RWPE2 (cell line): ENCODE measurements at regions not wholly inside any gene's neighbourhood (a gene's known extent, or its start where the extent isn't known, plus 50 kb on each side); places are given as distances from the start of the nearest gene placed in this dataset.

Source experiments
- ATAC-seq: fragments of 200-7000 bp; cut with Tn5 transposase; 3 replicates; pipeline ENCODE4 v1.9.1; 2021; ENCODE audit warnings: low read depth
- DNase-seq: peaks from one replicate; pipeline ENCODE4 v3.0.0-alpha.2; 2020; ENCODE audit warnings: low spot score
- H3K27ac ChIP-seq: fragments of 450-650 bp; 2 replicates; pipeline ENCODE4 v1.5.1; 2017; ENCODE audit warnings: mild to moderate bottlenecking; ENCODE audit not compliant: poor library complexity, severe bottlenecking
- H3K27me3 ChIP-seq: fragments of 250-450 bp; sonication (Bioruptor Pico); 2 replicates; pipeline ENCODE4 v1.5.1; 2021; ENCODE audit warnings: mild to moderate bottlenecking, moderate library complexity; ENCODE audit not compliant: insufficient read depth, poor library complexity, severe bottlenecking
- H3K36me3 ChIP-seq: fragments of 250-450 bp; sonication (Bioruptor Pico); 2 replicates; pipeline ENCODE4 v1.5.1; 2020; ENCODE audit warnings: low read depth, mild to moderate bottlenecking, moderate library complexity
- H3K4me1 ChIP-seq: fragments of 250-450 bp; sonication (Bioruptor Pico); 2 replicates; pipeline ENCODE4 v1.5.1; 2021; ENCODE audit warnings: mild to moderate bottlenecking, moderate library complexity; ENCODE audit not compliant: insufficient read depth, poor library complexity, severe bottlenecking
- H3K4me3 ChIP-seq: fragments of 250-450 bp; sonication (Bioruptor Pico); 2 replicates; pipeline ENCODE4 v1.5.1; 2021; ENCODE audit warnings: mild to moderate bottlenecking, moderate library complexity; ENCODE audit not compliant: severe bottlenecking
- H3K9me3 ChIP-seq: fragments of 250-450 bp; sonication (Bioruptor Pico); 2 replicates; pipeline ENCODE4 v1.5.1; 2021; ENCODE audit warnings: mild to moderate bottlenecking, moderate library complexity; ENCODE audit not compliant: severe bottlenecking
- TF ChIP-seq, protein P1 (sequence below): fragments of 450-650 bp; IDR thresholded peaks from one replicate; pipeline ENCODE4 v1.5.1; 2017; ENCODE audit warnings: mild to moderate bottlenecking, moderate library complexity; ENCODE audit not compliant: poor library complexity, severe bottlenecking

DNA sequence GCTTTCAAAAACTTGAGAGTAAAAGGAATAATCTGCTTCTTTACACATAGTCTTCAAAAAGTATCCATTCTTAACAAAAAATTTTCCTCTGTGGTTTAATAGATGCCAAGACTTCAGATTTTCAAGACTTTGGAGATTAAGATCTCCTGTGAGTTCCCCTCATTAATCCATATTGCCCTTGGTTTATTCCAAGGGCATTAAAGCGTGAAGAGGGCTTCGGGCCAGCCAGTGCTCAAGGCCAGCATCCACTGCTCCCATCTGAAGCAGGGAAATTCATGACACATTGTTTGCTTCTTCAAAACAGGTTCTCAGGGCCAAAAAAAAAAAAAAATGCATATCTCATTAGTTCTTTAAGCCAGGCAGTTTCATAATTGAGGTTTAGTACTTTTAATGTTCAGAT lies 137.3 kb upstream of the RHOBTB1 start:
- TF ChIP-seq, protein P1, sequence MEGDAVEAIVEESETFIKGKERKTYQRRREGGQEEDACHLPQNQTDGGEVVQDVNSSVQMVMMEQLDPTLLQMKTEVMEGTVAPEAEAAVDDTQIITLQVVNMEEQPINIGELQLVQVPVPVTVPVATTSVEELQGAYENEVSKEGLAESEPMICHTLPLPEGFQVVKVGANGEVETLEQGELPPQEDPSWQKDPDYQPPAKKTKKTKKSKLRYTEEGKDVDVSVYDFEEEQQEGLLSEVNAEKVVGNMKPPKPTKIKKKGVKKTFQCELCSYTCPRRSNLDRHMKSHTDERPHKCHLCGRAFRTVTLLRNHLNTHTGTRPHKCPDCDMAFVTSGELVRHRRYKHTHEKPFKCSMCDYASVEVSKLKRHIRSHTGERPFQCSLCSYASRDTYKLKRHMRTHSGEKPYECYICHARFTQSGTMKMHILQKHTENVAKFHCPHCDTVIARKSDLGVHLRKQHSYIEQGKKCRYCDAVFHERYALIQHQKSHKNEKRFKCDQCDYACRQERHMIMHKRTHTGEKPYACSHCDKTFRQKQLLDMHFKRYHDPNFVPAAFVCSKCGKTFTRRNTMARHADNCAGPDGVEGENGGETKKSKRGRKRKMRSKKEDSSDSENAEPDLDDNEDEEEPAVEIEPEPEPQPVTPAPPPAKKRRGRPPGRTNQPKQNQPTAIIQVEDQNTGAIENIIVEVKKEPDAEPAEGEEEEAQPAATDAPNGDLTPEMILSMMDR = no peak
- no peak for DNase-seq
- Histone ChIP-seq H3K4me3 (no peak overlapping the region), H3K27ac (no peak overlapping the region), H3K4me1 (no peaks in the 10 kb centered on the region), H3K9me3 (no peaks in the 10 kb centered on the region), H3K36me3 (no peaks in the 10 kb centered on the region), H3K27me3 (no peaks in the 10 kb centered on the region)
- no peak for ATAC-seq

DNA sequence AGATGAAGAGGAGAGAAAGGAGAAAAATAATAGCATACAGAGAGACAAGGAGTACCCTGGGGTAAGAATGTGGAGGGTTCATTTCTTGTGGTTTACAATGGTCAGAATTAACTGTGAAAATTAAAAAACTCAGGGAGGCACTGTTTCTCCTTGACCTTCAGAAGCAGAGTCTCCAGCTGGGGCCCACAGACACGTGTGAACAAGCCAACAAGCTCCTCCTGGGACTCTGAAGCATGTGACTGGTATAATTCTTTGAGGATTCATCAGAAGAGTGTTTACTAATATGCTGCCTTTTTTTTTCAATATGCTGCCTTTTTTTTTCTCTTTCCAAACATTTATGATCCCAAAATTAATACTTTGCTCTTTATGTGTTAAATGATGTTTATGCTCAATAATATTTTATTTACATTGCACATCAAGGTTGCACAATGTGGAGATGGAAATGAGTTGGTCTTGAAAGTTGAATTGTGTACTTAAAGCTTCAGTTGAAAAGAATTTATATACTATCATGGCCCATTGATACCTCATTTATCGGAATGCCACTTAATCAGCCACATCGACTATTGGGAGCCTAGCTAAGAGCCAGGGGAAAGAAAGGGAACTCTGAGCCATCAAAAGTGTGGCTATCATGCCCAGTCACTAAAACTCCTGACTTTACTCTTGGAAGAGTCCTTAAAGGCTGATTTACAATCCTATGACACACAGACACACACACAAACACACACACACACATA lies 134.7 kb upstream of the RHOBTB1 start:
- H3K36me3 ChIP-seq = no peaks in the 10 kb centered on the region
- TF ChIP-seq, protein P1 = no peak
- H3K4me1 ChIP-seq = no peaks in the 10 kb centered on the region
- H3K9me3 ChIP-seq = no peaks in the 10 kb centered on the region
- no peak overlapping the region for H3K4me3 ChIP-seq
- ATAC-seq (no peak), DNase-seq (no peak)
- no peak overlapping the region for H3K27ac ChIP-seq
- H3K27me3 ChIP-seq = no peaks in the 10 kb centered on the region

DNA sequence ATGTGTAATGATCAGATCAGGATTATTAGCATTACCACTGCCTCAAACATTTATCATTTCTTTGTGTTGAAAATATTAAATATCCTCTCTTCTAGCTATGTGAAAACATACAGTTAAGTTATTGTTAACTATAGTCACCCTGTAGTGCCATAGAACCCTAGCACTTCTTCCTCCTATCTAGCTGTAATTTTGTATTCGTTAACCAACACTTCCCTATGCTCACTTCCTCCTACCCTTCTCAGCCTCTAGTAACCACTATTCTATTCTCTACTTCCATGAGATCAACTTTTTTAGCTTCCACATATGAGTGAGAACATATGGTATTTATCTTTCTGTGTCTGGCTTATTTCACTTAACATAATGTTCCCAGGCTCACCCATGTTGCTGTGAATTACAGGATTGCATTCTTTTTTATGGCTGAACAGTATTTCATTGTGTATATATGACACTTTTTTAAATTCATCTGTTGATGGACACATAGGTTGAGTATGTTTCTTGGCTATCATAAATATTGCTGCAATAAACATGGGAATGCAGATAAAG lies 132.7 kb upstream of the RHOBTB1 start:
- Histone ChIP-seq H3K36me3 (no peaks in the 10 kb centered on the region), H3K4me1 (no peaks in the 10 kb centered on the region), H3K27ac (no peak overlapping the region), H3K4me3 (no peak overlapping the region), H3K9me3 (no peaks in the 10 kb centered on the region), H3K27me3 (no peaks in the 10 kb centered on the region)
- ATAC-seq (no peak), DNase-seq (no peak)
- TF ChIP-seq, protein P1 = no peak

DNA sequence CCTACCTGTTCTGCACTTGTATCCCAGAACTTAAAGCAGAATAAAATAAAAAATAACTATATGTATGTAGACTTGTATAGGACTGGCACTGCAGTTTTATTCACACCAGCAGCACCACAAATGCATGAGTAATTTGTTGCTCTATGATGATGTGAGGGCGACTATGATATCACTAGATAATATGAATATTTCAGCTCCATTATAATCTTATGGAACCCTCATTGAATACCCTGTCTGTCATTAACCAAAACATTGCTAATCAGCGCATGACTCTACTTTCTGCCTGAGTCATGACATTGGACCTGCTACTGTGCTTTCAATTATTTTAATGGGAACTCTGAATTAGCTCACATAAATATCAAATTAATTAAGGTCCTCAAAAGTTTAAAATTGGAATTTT lies 129.4 kb upstream of the RHOBTB1 start:
- ATAC-seq (no peak), DNase-seq (no peak)
- TF ChIP-seq, protein P1 = no peak
- Histone ChIP-seq H3K27ac (no peak overlapping the region), H3K27me3 (no peaks in the 10 kb centered on the region), H3K4me3 (no peak overlapping the region), H3K9me3 (no peaks in the 10 kb centered on the region), H3K36me3 (no peaks in the 10 kb centered on the region), H3K4me1 (no peaks in the 10 kb centered on the region)

DNA sequence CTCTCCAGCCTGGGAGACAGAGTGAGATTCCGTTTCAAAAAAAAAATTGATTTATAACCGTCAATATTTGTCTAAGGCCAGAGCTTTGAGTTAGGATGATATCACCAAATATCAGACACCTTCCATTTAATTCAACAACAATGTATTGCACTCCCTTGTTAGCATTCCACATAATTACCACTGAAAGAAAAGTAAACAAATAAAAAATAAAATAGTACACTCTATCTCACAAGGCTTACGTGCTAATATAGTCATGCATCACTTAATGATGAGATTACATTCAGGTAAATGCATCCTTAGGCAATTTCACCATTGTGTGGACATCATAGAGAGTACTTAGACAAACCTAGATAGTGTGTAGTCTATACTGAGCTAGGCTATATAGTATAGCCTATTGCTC lies 127.6 kb upstream of the RHOBTB1 start:
- Histone ChIP-seq H3K4me1 (no peaks in the 10 kb centered on the region), H3K4me3 (no peak overlapping the region)

More for the DNA sequence above, 127.6 kb upstream of the RHOBTB1 start:
- TF ChIP-seq, protein P1 = no peak
- H3K9me3 ChIP-seq = no peaks in the 10 kb centered on the region
- H3K27me3 ChIP-seq = no peaks in the 10 kb centered on the region
- no peak overlapping the region for H3K27ac ChIP-seq
- H3K36me3 ChIP-seq = no peaks in the 10 kb centered on the region
- DNase-seq = no peak
- ATAC-seq = no peak
